GM12891 (cell line): ENCODE measurements at regions not wholly inside any gene's neighbourhood (a gene's known extent, or its start where the extent isn't known, plus 50 kb on each side); places are given as distances from the start of the nearest gene placed in this dataset.

ENCODE experiments used
- POLR2A ChIP-seq: IDR thresholded peaks from 2 replicates; pipeline ENCODE4 v1.6.1; 2011; ENCODE audit warnings: low read depth, low read length, control low read depth
- POLR2AphosphoS5 ChIP-seq: IDR thresholded peaks from 2 replicates; pipeline ENCODE4 v1.6.1; 2011; ENCODE audit warnings: low read depth, low read length, control low read depth
- SPI1 ChIP-seq: IDR thresholded peaks from 2 replicates; pipeline ENCODE4 v1.6.1; 2011; ENCODE audit warnings: low read depth, low read length, control low read depth

- TF ChIP-seq SPI1 (peak; percentile 17; the same call in 1 of the 2 replicates), POLR2A (no peak), POLR2AphosphoS5 (no peak)
Measured at GRCh38 chr1:200354243-200354642, 55.6 kb downstream of the ZNF281 start.
